Stimulated activated CD4-positive, alpha-beta T cell treated with anti-CD3 and anti-CD28 coated beads, TNF-alpha, amount 100 ng/mL, for 48 hours (primary cell): ENCODE measurements at regions not wholly inside any gene's neighbourhood (a gene's known extent, or its start where the extent isn't known, plus 50 kb on each side); places are given as distances from the start of the nearest gene placed in this dataset.

Source experiments
- DNase-seq, 3 donors: peaks; one replicate each; pipeline ENCODE4 v3.0.0-alpha.2; 2020; ENCODE audit warnings: low read depth in 3 of 3

DNA sequence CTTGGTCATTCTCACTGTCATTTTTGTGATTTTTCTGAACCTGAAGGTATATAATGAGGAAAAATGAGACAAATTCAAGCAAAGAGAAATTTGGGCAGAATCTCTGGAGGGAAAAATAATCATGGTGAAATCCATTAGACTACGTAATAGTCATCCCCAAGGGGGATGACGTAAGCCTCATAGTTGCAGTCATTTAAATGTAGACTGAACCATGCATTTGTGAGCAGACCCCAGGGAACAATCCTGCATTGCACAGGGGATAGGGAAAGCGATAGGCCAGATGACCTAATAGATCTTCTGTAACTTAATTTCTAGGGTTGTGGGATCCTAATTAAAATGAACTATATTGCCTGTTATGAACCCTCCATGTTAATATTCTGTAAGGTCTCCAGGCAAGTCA is 167.4 kb upstream of the C1orf21 start:
- DNase-seq: no peak

- DNase-seq: no peak
Observed at GRCh38 chr1:184219883-184220282, 166.9 kb upstream of the C1orf21 start.

GRCh38 chr1:184221087-184221486 is 165.7 kb upstream of the C1orf21 start:
- DNase-seq: no peak

GRCh38 chr1:184222652-184223052 is 164.2 kb upstream of the C1orf21 start:
- peak in 2 of 3 donors; percentile 8 to 17 for DNase-seq

GRCh38 chr1:184223216-184223615 is 163.6 kb upstream of the C1orf21 start:
- no peak for DNase-seq

DNA sequence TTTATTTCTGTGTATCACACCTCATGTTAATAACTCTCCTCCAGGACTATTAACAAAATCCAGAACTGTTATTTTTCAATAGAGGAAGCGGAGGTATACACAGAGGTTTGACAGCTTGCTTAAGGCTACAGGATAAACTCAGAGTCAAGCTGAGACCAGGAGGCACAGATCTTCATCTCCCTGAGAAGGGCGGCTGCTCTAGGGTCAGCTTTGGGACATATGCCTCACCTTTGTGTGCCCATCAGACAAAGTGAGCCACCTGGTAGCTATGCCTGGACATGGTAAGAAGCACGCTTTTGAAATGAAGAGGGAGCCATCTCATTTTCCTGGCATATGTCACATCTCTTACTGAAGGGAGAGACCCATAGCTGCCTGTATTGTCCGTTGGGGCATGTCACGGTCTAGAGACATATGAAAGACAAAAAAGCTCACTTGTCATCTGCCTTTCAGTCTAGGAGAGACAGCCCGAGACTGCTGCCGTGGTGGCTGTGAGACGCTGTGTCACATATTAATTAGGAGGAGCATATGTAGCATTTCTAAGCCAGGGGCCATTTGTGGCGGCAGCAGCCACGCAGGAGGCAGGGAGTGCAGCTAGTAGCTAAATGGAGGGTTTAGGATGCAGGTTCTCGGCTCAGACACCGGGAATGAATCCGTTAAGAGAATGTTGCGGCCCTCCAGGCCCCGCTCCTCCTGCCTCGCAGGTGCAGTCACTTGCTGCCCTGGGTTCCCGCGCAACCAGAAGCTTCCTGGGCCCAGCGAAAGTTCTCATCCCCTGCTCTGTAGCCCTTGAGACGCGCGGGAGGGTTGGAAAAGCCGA is 161.3 kb upstream of the C1orf21 start:
- no peak for DNase-seq

DNA sequence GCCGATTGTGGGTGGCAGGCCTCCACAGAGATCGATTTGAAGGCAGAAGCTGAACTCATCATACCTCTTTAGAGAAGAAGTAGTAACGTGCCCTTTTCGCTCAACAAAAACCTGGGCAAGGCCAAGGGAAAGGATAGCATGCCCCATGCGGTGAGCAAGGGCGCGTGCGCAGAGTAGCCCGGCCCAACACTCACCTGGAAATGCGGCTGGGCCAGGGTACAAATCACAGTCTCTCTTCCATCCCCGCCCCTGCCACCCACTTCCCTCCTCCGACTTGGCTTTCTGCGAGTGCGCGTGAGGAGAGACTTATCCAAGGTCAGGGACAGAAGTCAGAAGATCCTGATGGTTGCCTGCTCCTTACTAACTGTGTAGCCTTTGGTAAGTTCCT is 160.7 kb upstream of the C1orf21 start:
- DNase-seq: no peak

DNA sequence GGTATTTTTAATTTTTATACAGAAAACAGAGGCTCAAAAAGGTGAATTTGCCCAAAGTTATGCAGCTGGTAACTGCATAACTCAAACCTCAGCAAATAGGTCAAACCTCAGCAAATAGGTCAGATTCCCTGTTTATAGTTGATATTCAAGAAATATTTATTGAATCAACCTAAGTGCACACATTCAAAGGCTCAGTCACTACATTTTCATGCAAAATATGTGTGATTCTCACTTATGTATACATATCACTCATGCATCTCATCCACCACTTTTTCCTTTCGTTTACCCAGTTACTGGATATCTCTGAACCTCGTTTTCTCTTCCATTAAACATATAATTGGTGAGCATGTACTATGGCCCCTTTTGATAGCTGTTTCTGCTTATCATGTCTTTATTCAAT is 158.3 kb upstream of the C1orf21 start:
- no peak for DNase-seq

- no peak for DNase-seq
Observed at GRCh38 chr1:184237588-184237987, 149.2 kb upstream of the C1orf21 start.

GRCh38 chr1:184241446-184241845 is 145.4 kb upstream of the C1orf21 start:
- no peak for DNase-seq

DNA sequence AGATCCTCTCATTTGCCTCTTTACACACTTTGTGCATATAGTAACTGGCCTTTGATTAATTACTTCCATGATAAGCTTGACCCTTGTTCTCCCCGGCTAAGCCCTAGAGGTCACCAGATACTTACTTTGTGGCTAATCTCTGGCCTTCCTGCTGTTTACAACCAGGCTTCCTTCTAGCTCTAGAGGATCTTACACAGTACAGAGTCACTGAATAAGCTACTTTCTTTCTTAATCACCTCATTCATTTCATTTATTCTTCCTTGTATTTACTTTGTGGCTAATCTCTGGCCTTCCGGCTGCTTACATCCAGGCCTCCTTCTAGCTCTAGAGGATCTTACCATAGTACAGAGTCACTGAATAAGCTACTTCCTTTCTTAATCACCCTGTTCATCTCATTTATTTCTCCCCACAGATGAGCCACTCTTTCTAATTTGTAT is 144.3 kb upstream of the C1orf21 start:
- DNase-seq: no peak

DNA sequence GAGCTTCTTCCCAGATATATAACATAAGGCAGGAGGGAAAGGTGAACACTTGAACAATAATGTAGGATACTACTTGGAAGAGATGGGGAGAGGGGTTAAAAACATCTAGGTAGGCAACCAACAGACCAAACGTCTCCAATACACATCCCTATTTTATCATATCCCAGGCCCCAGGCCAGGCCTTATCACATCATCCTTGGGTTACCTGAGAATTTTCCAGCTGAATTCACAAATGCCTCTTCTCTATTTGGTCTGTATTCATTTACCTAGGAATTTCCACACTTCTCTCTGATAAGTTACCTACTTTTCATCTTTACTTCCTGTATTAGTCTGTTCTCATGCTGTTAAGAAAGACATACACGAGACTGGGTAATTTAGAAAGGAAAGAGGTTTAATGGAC is 141.9 kb upstream of the C1orf21 start:
- DNase-seq: no peak

DNA sequence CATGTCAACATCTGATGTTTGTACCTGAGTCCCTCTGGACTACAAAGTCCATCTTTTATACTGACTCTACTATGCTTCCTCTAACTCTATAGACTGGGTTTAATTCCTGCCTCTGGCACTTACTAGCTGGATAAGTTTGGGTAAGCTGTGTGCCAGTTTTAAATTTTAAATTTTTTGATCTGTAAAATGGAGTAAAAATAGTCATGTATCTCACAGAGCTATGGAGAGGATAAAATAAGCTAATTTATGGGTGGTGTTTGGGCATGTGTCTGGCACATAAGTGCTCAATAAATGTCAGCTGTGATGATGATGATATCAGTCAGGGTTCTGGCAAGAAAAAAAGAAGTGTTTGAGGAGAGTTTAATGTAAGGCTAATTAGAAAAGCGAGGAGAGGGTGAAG is 139.2 kb upstream of the C1orf21 start:
- no peak for DNase-seq

- DNase-seq: no peak
Observed at GRCh38 chr1:184253921-184254320, 132.9 kb upstream of the C1orf21 start.

GRCh38 chr1:184254849-184255248 is 132.0 kb upstream of the C1orf21 start:
- DNase-seq: no peak

DNA sequence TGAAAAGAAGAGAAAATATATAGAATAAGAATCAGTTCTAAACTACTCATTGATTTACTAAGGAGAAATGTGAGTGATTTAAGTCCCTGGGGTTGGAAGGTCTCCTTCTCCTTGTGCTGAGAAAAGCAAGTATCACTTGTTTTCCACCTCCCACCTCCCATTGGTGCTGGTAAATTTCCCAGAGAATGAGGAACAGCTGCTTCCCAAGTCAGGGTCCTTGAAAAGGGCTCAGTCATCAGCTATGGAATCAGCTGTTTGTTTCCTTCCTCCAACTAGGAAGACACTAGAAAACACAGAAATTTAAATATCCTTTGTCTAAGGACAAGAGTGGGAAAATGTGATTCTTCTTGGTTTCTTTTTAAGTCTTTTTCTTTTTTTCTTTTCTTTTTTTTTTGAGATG is 131.3 kb upstream of the C1orf21 start:
- DNase-seq: no peak

- DNase-seq: no peak
Observed at GRCh38 chr1:184257873-184258272, 129.0 kb upstream of the C1orf21 start.

- no peak for DNase-seq
Observed at GRCh38 chr1:184258525-184258924, 128.3 kb upstream of the C1orf21 start.

- DNase-seq: no peak
Observed at GRCh38 chr1:184260382-184260781, 126.4 kb upstream of the C1orf21 start.

DNA sequence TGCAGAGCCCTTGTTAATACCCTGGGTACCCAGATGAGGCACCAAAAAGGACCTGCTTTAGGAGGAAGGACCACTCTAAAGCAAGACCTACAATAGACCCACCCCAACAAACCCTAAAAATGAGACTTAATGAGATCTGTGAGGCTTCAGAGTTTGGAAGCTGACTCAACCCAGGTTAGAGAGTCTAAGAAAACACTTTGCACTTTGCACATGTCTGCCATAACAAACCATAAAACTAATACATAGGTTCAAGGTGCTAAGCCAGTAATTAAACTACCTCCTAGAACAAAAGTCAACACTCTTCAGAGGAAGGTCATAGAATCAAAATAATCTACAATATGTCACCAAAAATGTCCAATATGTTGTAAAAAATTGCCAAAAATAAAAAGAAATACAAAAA is 124.7 kb upstream of the C1orf21 start:
- no peak for DNase-seq

DNA sequence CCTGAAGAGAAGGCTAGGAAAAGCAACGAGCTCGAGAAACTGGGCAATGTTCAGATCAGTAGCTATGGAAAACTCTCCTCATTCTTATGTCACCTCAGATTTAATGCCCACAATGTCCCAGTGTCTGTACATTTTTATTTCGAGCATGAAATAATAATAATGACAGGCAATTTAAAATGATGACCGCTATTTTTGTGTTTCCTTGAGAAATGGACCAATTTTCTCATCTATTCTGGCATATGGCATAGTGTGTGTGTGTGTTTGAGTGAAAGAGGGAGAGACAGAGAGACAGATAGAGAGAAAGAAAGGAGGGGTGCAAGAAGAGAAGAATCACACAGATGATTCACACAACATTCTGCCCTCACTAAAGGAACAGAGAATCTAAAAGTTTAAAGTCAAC is 119.1 kb upstream of the C1orf21 start:
- no peak for DNase-seq

DNA sequence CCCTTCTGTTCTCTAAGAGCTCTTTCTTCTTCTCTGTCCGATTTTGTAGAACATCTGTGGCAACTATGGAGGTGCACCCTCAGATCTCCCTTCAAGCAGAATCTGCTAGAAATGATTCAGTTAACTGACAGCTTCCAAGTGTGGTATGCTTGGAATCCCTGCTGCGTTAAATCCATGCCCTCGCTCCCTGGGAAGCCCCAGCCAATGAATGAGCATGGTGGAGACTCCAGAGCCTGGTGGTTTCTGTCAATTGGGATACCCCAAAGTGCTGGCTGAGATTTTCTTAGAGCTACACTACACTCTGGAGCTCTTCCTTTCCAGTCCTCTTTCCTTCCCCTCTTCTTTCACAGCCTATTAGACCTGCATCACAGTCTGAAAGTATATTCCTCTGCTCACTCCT is 116.3 kb upstream of the C1orf21 start:
- DNase-seq: no peak

DNA sequence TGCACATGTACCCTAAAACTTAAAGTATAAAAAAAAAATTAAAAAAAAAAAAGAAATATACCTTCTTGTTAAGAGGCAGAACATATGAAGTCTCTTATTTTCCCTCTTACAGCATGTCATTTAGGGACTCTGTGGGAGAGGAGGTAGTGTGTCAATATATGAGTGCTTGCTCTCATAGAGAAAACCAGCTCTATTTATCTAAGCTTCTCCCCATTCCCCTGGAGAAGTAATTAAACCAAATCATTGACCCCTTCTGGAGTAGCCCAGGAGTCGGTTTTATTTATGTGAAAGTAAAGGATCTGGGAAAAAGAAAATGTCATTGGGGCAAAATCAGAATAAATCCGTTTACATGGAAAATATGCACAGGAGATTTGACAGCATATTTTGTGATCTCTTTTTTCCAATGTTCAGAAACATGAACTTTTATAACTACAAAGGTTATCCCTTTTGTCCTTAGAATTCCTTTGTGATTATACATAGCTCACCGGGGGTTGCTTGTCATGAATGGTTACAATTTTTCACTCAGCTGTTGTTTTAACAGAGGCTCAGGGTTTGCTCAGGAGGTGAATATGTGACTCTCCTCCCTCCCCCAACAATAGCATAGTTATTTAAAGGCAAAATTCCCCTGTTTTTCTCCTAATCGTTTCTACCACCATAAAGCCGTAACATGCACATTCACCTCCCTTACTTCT is 114.5 kb upstream of the C1orf21 start:
- no peak for DNase-seq
